SKM-1 treated with dmso at 0.1 percent for 144 hours (cell line): ENCODE measurements at regions not wholly inside any gene's neighbourhood (a gene's known extent, or its start where the extent isn't known, plus 50 kb on each side); places are given as distances from the start of the nearest gene placed in this dataset.

ENCODE experiments used
- DNase-seq: peaks from one replicate; lab custom pipeline; 2025; ENCODE audit not compliant: unreplicated experiment; lab: John Stamatoyannopoulos, UW

DNA sequence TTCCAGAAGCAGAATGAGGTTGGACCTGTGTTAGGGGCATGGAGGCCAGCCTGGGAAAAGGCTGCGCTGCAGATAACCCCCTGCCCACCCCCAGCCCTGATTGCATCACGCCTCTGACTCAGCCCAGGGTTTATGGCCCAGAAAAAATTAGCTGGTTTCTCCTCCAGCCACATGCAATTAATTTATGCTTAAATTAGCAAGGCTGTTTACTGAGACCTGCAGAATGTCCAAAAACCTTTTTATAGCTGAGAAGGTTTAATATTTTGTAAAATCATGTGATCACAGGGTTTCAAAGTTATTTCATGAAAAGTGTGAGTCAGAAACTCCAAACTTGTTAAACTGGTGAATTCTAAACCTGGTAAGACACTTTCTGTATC is 123.1 kb upstream of the HDAC4 start:
- DNase-seq = peak; percentile 28

GRCh38 chr2:239523147-239523953 is 122.5 kb upstream of the HDAC4 start:
- peak; percentile 28 for DNase-seq

GRCh38 chr2:239522740-239523119 is 121.9 kb upstream of the HDAC4 start:
- DNase-seq = no peak

- DNase-seq = no peak
Measured at GRCh38 chr2:239522002-239522739, 121.4 kb upstream of the HDAC4 start.

- DNase-seq = no peak
Measured at GRCh38 chr2:239521518-239521815, 120.6 kb upstream of the HDAC4 start.

- no peak for DNase-seq
Measured at GRCh38 chr2:239520811-239521517, 120.1 kb upstream of the HDAC4 start.

- DNase-seq = no peak
Measured at GRCh38 chr2:239519921-239520585, 119.2 kb upstream of the HDAC4 start.

DNA sequence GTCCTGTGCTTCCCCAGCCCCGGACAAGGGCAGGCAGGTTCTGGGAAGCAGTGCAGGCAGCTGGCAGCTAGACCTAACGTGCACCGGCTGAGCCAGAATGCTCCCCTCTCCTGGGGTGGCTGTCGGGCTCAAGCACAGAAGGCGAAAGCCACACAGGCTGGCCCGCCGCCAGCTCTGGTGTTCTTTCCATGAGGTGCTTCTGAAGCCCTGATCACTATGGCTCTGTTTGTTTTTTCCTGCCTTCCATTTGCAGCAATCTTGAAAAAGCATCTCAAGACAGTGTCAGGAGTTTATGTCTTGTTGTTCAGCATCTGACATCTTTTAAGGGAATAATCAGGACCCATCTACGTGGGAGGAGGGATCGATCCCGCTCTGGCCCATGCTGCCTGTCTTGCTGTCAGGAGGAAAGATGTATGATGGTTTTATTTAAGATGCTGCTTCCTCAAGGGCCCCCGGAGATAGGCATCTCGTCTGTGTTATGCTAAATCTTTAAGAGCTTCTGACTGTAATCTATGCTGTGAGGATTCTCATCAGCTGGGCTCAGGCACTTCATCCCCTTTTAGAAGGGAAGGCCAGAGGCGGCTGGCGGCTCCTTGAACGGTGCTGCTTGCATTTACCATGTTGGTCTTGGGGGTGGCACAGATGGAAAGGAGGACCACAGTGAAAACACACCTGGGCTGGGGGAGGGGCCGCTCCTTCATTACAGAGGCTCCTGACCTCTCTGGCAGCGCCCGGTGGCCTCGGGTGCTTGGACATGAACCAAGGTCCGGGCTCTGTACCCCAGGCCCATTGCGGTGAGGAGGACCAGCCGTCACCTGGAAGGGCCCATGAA is 118.5 kb upstream of the HDAC4 start:
- DNase-seq = no peak

DNA sequence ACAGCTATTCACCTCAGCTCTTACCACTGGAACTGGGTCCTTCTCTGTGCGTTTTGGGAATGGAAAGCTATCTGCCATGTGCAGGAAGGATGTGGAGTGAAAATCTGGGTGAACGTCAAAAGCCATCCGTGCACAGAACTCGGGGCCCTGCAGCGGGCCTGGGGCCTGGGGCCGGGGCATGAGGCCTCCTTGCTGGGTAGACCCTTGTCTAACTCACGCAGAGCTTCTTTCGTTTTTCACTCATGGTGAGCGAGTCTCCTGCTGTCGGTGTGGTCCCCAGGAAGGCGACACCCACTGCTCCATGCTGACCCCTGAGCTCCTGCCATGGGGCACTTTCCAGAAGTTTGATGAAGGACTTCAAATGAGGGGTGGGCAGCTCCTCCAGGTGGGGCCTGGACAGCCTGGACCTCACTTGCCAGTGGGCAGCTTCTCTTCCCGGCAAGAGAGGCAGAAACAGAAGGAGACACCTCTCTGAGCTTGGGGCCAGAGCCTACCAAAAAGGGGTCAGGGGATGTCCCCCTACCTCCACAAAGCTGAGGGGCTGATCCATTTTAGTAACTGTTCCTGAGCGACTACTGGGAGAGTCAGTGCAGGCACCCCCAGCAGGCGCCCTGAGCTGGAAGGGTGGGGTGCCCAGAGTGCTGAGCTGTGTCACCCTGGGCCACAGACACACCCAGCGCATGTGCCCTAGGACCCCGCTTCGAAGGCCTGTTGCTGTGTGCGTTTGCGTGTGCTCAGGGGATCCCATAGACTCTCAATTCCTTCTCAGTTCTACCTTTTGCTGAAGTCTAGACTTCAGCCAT is 117.7 kb upstream of the HDAC4 start:
- DNase-seq = no peak

- no peak for DNase-seq
Measured at GRCh38 chr2:239517686-239518085, 116.9 kb upstream of the HDAC4 start.

DNA sequence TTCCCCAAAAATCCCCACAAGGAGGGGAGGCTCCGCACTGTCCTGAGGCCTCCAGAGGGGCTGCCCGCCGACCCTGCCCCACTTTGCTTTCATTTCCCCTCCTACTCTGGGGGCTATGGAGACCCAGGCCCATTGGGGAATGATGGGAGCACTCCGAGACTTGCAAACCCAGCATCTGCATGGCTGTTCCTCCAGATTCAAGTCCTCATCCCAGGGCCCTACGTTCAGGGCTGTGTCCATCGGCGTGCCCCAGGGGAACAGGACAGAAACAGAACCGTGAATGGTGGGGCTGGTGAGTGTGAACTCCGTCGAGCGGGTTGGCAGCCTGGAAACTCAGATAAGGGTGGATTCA is 116.1 kb upstream of the HDAC4 start:
- DNase-seq = no peak

- DNase-seq = no peak
Measured at GRCh38 chr2:239516286-239516953, 115.6 kb upstream of the HDAC4 start.

GRCh38 chr2:239514754-239515530 is 114.1 kb upstream of the HDAC4 start:
- DNase-seq = no peak

DNA sequence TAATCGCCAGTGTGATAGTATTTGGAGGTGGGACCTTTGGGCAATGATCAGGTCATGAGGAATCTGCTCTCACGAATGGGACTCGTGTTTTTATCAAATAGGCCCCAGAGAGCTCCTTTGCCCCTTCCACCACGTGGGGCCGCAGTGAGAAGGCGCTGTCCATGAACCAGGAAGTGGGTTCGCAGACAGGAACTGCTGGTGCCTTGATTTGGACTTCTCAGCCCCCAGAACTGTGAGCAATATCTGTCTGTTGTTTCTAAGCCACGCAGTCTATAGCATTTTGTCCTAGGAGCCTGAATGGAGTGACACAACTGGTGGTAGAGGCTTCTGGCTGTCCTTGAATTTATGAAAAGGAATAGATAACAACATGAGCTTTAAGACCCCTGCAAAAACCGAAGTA is 111.2 kb upstream of the HDAC4 start:
- DNase-seq = no peak

GRCh38 chr2:239509373-239510143 is 108.7 kb upstream of the HDAC4 start:
- no peak for DNase-seq

DNA sequence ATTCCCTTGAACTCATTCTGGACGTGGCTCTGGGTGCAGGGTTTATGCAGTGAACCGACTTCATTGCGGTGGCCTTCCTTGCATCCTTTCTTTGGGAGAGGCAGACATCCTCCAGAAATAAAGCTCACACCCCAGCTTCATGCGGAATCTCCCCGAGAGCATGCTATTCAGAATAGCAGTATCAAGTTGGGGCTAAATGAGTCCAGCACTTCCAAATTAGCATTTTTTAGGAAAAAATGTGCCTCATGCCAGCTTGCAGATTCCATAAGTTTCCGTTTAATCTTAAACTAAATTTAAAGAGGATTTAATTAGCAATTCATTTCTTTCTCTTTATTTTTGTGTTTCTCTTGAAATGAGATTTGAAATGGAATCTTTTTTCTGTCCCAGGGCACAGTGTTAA is 107.4 kb upstream of the HDAC4 start:
- DNase-seq = no peak

DNA sequence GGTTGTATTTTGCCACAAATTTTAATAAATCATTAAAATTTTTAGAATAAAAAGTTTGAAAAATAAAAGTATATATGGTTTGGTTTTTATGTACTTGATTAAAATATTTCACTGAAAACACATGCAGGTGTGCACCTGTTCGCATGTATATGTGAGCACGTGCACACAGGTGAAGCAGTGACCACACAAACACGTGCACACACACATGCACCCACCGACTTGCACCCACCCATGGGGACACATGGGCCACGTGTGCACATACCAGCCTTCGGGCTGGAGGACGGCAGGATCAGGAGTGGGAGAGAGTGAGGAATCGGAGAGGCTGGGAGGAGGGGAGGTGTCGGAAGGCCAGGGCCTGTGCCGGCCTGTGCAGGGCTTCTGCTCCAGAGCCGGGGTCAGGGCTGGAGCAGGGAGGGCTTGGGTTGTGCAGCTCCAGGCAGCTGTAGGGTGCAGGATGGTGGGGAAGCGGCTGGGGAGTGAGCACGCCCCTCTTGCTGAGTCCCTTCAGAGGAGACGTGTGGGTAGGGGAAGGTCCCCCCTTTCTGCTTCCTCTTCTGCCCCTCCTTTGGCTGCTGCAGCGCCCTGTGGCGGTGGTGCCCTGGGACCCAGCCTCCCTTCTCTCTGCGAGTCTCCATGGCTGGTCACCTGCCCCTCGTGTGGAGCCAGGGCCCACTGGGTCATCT is 106.9 kb upstream of the HDAC4 start:
- no peak for DNase-seq
